HG03575 (cell line): ENCODE measurements at regions not wholly inside any gene's neighbourhood (a gene's known extent, or its start where the extent isn't known, plus 50 kb on each side); places are given as distances from the start of the nearest gene placed in this dataset.
"Not testable (repeated sequence)": the region's sequence is repeated elsewhere in the genome, so short reads cannot be mapped to it uniquely, and the experiment has no call there.

Experiments used
- ATAC-seq: cut with Tn5 transposase; IDR thresholded peaks from one replicate; pipeline ENCODE4 v1.9.1; 2021; ENCODE audit not compliant: unreplicated experiment, insufficient number of reproducible peaks, low FRiP score; ENCODE audit errors: extremely low read depth

GRCh38 chr2:142827170-142827569 is 50.3 kb upstream of the KYNU start:
- ATAC-seq = no peak

DNA sequence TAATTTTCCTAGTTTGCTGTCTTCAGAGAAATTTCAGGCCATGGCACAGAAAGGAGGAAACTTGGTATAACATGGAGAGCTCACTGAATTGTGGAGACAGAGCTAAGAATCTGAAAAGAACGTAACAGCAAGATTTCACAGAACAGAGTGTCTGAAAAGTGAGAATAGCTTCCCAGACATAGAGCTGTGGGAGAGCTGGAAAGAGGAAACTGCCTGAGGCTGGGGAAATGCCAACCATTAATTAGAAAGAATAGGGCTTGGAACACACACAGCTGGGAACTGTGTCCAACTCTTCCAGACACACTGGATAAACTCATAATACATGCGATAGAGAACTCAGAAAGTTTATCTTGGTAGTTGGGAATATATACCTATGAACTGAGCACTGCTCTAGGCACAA is 51.6 kb upstream of the KYNU start:
- ATAC-seq = no peak

DNA sequence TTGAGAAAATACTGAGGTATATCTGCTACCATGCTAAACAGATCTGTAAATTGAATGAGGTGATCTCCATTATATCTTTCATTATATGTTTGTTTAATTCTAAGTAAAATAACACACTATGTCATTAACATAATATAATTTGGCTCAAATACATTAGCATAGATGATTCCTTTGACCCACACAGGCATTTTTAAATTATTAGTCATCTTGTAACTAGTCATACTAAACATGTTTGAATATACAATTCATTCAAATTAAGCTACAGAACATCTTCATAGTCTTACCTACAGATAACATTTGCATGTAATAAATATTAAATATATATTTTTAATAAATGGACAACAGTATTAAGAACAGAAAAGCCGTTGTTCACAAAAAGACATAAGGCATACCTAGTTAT is 52.7 kb upstream of the KYNU start:
- ATAC-seq = no peak

GRCh38 chr2:142822190-142822589 is 55.3 kb upstream of the KYNU start:
- ATAC-seq = no peak

- no peak for ATAC-seq
Measured at GRCh38 chr2:142819411-142819810, 58.1 kb upstream of the KYNU start.

DNA sequence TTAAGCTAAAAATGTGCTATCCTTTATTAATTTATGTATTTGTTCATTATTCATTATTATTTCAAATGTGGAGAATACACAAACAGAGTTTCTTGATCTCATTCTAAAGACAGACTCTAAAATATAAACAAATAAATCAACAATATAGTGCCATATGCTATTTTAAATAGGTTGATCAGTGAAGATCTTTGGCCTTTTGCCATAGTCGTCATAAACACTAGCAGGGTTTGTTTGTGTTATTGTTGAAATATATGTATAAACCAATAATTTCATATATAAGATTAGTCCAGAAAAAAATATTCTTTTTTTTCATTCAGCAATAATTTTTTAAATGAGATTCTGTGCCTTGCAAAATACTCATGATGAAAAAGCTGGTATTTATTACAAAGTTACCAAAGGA is 62.1 kb upstream of the KYNU start:
- no peak for ATAC-seq

GRCh38 chr2:142813830-142814829 is 63.3 kb upstream of the KYNU start:
- no peak for ATAC-seq

- ATAC-seq = not testable (repeated sequence)
Measured at GRCh38 chr2:142811644-142812043, 65.8 kb upstream of the KYNU start.

GRCh38 chr2:142805244-142805643 is 72.2 kb upstream of the KYNU start:
- no peak for ATAC-seq

DNA sequence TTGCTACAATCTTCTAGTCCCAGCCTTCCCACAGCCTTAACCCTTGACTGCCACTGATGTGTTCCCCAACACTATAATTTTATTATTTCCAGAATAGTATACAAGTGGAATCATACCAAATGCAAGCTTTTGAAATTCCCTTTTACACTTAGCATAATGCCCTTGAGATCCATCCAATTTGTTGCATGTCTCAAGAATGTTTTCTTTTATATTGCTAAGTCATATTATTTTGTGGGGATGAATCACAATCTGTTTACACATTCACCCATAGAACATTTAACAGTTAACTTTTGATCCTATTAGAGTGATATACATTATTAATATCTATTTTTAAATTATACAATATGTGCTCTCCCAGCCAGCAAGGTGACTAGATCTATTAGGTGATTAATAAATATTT is 74.3 kb upstream of the KYNU start:
- no peak for ATAC-seq

- ATAC-seq = no peak
Measured at GRCh38 chr2:142796588-142796987, 80.9 kb upstream of the KYNU start.

DNA sequence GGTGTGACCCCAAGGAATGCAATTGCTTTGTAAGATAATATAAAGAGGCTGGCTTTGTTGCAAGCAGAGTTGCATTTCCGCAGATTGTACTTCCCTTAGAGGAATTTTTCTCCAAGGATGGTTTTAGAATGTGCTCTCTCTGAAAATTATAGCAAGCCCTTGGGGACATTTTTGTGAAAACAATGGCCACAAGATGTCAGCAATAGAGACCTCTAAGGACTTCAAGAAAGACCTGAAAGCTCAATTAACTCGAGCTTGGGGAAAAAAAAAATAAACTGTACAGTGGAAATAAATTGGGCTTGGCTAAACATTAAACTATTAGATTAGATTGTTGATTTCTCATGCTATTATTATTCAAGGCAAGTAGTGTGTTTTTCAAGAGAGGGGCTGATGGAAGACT is 81.3 kb upstream of the KYNU start:
- no peak for ATAC-seq

- no peak for ATAC-seq
Measured at GRCh38 chr2:142794850-142795249, 82.6 kb upstream of the KYNU start.

GRCh38 chr2:142792328-142792727 is 85.1 kb upstream of the KYNU start:
- ATAC-seq = not testable (repeated sequence)

DNA sequence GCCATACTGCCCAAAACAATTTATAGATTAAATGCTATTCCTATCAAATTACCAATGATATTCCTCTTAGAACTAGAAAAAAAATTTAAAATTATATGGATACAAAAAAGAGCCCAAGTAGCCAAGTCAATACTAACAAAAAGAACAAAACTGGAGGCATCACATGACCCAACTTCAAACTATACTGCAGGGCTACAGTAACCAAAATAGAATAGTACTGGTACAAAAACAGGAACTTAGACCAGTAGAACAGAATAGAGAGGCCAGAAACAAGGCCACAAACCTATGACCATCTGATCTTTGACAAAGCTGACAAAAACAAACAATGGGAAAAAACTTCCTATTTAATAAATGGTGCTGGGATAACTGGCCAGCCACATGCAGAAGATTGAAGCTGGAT is 86.1 kb upstream of the KYNU start:
- no peak for ATAC-seq

DNA sequence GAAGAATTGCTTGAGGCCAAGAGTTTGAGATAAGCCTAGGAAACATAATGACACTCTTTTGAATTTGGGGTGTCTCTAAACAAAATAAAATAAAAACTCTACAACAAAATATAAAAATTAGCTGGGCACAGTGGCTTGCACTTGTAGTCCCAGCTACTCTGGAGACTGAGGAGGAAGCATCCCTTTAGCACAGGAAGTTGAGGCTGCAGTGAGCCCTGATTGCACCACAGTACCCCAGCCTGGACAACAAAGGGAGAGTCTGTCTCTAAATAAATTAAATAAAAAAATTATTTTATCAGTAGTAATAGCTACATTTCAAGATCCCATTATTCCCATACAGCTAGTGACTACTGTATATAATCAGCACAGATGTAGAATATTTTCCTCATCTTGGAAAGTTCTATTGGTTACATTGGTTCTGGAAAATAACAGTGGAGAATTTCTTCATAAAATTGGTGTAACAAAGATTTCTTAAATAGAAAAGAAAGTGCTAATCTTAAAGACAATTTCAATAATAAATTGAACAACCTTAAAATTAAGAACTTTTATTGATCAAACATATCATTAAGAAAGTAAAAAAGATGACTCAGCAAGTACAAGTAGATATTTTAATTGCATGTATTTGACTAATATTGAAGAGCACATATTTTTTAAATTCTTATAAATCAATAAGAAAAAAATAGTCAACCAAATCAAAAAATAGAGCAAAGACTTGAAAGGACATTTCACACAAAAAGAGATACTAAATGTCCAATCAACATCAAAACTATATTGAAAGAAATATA is 90.4 kb upstream of the KYNU start:
- ATAC-seq = no peak

- no peak for ATAC-seq
Measured at GRCh38 chr2:142782942-142783443, 94.5 kb upstream of the KYNU start.

- ATAC-seq = no peak
Measured at GRCh38 chr2:142781146-142781545, 96.3 kb upstream of the KYNU start.

- ATAC-seq = no peak
Measured at GRCh38 chr2:142778289-142778688, 99.2 kb upstream of the KYNU start.

DNA sequence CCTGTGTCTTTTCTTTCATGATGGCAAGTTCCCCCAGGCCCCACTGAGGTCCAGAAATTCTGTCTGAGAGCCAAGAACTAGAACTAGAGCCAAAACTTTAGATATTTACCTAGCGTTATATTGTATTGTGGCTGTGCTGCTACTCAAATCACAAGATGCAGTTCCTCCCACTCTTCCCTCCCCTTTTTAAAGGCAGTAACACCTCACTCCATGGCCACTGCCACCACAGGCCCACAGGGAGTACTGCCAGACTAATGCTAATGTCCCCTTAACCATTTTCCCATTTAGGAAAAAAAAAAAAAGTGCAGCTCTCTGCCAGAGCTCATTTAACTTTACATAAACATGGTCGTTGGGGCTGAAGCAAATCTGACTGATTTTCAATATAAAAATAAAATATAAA is 99.7 kb upstream of the KYNU start:
- ATAC-seq = no peak
